UCSD-AML1 (cell line): ENCODE measurements at regions not wholly inside any gene's neighbourhood (a gene's known extent, or its start where the extent isn't known, plus 50 kb on each side); places are given as distances from the start of the nearest gene placed in this dataset.

Experiments used
- DNase-seq: peaks from one replicate; lab custom pipeline; 2025; ENCODE audit not compliant: unreplicated experiment; lab: John Stamatoyannopoulos, UW

DNA sequence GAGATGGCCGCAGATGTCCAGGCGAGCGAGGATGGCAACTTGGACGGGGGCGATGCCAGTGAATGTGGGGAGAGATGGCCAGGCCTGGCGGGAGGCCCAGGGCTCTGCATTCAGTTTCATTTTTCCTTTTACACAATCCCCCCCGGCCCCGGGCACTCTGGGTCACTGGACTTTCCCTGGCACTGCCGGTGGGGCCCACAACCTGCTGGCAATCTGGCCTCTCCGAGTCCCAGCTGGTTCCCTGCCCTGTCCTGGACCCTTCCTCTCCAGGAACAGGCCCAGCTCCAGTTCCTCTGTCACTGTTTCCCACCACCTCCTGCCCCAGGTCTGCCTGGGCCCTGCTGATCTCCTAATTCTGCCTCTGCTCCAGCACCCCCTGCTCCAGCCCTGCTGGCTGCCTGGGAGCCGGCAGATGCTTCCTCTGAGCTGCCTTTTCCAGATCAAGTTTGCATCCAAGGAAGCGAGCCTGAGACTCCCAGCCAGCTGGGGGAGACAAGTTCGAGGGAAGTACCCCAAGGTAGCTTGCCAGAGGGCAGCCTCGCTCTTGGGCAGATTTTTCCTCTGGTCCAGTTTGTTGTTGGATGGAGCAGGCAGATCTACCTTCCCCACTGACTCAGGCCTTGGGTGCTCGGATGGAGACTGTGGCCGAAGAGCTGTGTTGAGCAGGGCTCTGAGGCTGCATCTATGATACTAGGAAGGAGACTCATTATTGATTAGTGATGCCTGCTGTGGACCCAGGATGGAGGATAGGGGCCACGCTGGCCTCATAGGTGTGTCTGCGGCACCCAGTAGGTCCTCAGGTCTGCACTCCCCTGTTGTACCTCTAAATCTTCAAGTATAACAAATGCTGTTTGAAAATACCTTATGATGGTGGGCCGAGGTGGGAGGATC lies 83.2 kb downstream of the CEBPB start:
- no peak for DNase-seq

DNA sequence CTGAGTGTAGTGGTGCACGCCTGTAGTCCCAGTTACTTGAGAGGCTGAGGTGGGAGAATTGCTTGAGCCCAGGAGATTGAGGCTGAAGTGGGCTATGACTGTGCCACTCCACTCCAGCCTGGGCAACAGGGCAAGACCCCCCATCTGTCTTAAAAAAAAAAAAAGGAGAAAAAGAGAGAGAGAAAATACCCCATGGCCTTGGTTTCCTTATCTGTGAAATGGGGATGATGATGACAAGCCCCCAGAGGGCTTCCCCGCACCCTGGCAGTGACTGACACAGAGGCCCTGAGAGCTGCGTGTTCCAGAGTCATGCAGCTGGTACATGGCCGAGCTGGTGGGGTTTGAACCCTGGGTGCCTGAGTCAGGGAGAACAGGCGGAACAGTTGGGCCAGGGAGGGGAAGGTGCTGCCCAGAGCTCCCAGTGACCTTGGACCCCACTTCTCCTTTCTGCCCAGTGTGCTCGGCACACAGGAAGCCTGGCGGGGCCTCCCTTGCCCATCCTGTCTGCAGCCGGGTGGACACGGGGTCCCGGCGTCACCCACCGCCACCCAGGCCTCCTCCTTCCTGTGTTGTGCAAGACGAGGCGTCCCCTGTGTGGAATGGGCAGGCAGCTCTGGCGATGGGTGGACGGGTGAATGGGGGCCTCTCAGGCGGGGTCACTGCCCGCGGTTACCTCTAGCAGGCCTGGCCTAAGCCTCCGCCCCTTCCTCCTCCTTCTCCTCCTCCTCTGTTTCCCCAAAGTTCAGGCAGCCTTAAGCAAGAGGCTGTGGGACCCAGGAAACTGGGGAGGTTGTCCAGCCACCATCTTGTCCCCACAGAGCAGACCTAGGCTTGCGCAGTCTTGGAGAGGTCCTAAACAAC lies 84.2 kb downstream of the CEBPB start:
- peak; percentile 82 for DNase-seq

- peak; percentile 35 for DNase-seq
These were observed 85.8 kb downstream of the CEBPB start for GRCh38 chr20:50276119-50277063.

DNA sequence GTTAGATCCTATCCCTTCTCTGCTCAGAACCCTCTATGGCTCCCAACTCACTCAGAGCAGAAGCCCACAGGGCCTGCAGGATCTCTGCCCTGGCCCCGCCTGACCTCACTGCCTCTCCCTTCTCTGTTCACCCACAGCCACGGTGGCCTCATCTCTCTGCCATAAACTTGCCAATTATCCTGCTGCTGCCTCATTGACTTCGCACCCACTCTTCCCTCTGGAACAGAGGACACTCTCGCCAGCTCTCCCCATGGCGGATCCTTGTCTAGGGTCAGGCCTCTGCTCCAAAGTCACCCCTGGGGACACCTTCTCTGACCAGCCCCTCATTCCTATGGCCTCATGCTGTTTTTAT lies 86.4 kb downstream of the CEBPB start:
- DNase-seq: no peak

- DNase-seq: no peak
These were observed 87.1 kb downstream of the CEBPB start for GRCh38 chr20:50277460-50278376.

DNA sequence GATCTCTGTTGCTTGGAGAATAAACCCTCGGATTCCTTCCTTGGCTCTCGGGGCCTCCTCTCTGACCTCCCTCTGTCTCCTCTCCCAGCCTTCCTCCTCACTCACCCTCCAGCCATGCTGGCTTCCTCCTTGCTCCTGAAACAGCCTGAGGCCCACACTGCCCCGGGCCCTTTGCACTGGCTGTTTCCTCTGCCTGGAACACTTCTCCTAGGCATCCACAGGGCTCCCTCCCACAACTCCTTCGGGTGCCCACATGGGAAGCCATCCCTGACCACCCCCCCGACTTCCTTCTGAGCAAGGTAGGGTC lies 87.7 kb downstream of the CEBPB start:
- DNase-seq: no peak

DNA sequence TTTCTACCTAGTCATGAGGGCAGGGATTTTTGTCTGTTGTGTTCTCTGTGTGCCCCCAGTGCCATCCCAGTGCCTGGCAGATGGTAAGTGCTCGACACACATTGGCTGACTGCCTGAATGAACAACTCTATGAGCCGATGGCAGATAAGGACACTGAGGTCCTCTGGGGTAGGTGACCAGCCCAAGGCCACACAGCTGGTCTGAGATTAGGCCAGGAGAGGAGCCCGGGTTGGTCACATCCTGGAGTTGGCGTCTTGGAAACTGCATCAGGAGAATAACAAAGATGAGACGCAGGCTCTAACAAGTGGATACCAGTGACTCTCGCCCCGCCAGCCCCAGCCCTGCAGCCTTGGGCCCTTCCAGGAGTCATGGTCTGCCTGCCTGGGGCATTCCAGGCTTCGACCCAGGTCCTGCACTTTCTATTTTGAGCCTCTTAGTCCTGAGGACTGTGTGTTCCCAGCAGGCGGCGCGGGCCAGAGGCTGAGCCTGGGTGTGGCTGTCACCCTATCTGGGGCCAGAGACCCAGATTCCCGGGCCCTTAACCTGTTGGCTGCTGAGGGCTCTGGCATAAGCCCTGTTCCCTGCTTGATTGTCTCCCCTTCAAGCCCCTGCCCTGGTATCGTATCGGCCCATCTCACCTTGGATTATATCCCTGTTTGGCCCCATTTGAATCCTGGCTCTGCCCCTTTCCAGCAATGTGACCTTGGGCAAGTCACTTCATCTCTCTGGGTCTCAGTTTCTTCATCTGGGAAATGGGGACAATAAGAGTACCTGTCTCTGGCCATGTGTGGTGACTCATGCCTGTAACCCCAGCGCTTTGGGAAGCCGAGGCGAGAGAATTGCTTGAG lies 88.3 kb downstream of the CEBPB start:
- DNase-seq: no peak

- DNase-seq: no peak
These were observed 89.6 kb downstream of the CEBPB start for GRCh38 chr20:50279988-50280850.

GRCh38 chr20:50280851-50281655 lies 90.4 kb downstream of the CEBPB start:
- DNase-seq: no peak

DNA sequence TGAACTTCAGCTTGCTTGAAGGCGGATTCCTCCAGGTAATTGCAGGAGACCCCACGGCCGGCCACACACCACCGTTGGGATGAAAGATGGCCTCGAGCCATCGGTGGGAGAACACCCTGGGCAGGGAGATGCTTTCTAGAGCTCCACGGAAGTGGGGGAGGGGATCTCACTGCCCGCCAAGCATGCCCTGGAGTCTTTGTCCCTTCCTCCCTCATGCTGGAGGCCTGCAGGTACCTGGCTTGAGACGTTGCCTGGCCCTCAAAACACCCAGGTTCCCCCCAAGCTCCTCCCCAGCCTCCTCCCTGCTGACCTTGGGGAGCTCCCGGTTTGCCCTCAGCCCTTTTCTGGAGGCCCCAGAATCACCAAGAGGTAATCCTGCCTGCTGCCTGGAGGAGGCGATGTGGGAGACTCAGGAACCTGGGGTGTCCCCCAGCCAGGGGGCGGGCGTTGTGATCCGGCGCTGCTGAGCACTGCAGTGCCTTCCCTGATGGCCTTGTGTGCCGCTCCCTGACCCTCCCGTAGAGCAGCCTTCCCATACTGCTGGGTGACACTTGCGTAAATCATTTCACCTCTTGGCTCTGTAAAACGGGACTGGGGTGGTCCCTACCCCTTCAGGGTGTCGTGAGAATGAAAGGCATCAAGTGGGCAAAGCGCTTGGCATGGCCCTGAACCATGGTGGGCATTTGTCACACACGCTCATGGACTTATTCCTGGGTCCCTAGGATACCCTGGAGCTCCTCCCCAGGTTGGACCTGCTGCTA lies 91.4 kb downstream of the CEBPB start:
- DNase-seq: no peak

GRCh38 chr20:50282592-50283241 lies 92.1 kb downstream of the CEBPB start:
- DNase-seq: peak; percentile 45

- DNase-seq: no peak
These were observed 92.7 kb downstream of the CEBPB start for GRCh38 chr20:50283370-50283769.

GRCh38 chr20:50283922-50284810 lies 93.5 kb downstream of the CEBPB start:
- no peak for DNase-seq

DNA sequence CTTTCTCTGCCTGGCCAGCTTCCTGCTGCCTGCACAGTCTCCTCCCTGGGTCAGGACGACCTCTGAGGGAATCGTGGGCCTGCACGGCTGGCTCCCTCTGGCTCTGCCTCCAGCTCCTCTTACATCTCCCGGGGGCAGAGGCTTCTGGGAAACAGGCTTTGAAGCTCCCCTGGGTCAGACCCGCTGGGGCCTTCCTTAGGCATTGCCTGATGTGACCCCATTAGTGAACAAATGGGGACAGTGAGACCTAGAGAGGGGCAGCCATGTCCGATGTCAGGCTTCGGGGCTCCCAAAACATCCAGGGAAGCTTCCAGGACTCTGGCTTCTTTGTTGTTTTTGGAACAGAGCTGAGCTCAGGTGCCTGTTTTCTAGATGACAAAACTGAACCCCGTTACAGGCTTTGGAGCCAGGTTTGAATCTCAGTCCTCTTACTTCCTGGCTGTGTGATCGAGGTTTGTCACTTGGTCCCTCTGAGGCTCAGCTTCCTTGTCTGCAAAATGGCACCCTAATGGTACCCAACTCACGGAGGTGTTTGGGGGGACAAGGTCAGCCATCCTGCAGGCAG lies 94.3 kb downstream of the CEBPB start:
- DNase-seq: no peak
